ENCODE measurements at regions not wholly inside any gene's neighbourhood (a gene's known extent, or its start where the extent isn't known, plus 50 kb on each side); places are given as distances from the start of the nearest gene placed in this dataset.

DNA sequence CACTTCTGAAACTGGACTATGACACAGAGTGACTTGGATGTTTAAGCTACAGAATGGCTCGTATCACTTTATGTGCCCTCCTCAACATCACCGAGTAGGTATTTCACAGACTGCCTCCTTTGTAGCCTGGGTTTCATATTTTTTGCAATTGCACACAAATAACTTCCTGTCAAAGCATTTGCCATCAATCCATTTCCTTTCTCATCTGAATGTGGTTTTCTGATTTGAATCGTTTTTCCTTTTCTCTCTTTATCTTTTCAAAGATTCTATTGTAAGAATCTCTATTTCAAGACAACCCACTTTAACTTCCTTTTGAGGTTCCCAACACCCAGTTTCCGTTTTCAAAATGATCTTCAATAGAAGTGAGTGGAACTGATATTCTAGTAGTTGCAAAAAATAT, 563.8 kb upstream of the ARRDC3 start:
- H3K9me3 ChIP-seq (replicated peaks; ENCODE audit: control insufficient read depth, insufficient read depth, low read length), result no peaks in the 10 kb centered on the region
- no peaks in the 10 kb centered on the region for H3K9me1 ChIP-seq (replicated peaks; ENCODE audit: control insufficient read depth, extremely low read depth, insufficient read depth, low read length)
- POLR2A ChIA-PET, result no interaction called here
- intact Hi-C loops (cut with micrococcal nuclease), result no loop called here
- H3K4me1 ChIP-seq (ENCODE audit: control insufficient read depth, extremely low read depth, insufficient read depth, low read length), result no peaks in the 10 kb centered on the region
- H3K9ac ChIP-seq (replicated peaks; ENCODE audit: extremely low read depth, insufficient read depth, low read length), result no peak overlapping the region
- CTCF ChIA-PET, result interaction anchor here (0.9 to 1.1 kb wide), 2 partner anchors 10 to 17 kb away, joined by 3 to 4 read pairs; no protein-coding TSS in a partner anchor
- no peaks in the 10 kb centered on the region for H3K27me3 ChIP-seq (ENCODE audit: control insufficient read depth in 2 of 2, insufficient read depth in 2 of 2, low read length in 2 of 2)
- no peak for TF ChIP-seq FOS (IDR thresholded peaks at IDR 0.05; ENCODE audit: borderline replicate concordance, insufficient read depth, low read length)
- TF ChIP-seq EZH2 (IDR thresholded peaks at IDR 0.05; ENCODE audit: borderline replicate concordance, low read depth, low read length, severe bottlenecking), result no peak
- TF ChIP-seq JUN (IDR thresholded peaks at IDR 0.05; ENCODE audit: borderline replicate concordance, insufficient read depth, insufficient read length, low read depth), result no peak
- no peak for TF ChIP-seq MYC (IDR thresholded peaks at IDR 0.05; ENCODE audit: low read depth, low read length)
- TF ChIP-seq, protein P1, sequence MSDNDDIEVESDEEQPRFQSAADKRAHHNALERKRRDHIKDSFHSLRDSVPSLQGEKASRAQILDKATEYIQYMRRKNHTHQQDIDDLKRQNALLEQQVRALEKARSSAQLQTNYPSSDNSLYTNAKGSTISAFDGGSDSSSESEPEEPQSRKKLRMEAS (IDR thresholded peaks at IDR 0.05; ENCODE audit: insufficient read depth, insufficient read length), result no peak
- TF ChIP-seq POLR2A (IDR thresholded peaks at IDR 0.05; ENCODE audit: low read depth, low read length), result no peak
- no peak for TF ChIP-seq POLR2AphosphoS5 (IDR thresholded peaks at IDR 0.05; ENCODE audit: insufficient read depth, low read depth, low read length)
- TF ChIP-seq GATA2 (IDR thresholded peaks at IDR 0.05; ENCODE audit: insufficient read depth, insufficient read length, low read depth, low read length), result no peak
- TF ChIP-seq, protein P2, sequence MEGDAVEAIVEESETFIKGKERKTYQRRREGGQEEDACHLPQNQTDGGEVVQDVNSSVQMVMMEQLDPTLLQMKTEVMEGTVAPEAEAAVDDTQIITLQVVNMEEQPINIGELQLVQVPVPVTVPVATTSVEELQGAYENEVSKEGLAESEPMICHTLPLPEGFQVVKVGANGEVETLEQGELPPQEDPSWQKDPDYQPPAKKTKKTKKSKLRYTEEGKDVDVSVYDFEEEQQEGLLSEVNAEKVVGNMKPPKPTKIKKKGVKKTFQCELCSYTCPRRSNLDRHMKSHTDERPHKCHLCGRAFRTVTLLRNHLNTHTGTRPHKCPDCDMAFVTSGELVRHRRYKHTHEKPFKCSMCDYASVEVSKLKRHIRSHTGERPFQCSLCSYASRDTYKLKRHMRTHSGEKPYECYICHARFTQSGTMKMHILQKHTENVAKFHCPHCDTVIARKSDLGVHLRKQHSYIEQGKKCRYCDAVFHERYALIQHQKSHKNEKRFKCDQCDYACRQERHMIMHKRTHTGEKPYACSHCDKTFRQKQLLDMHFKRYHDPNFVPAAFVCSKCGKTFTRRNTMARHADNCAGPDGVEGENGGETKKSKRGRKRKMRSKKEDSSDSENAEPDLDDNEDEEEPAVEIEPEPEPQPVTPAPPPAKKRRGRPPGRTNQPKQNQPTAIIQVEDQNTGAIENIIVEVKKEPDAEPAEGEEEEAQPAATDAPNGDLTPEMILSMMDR (IDR thresholded peaks at IDR 0.05; ENCODE audit: extremely low read depth in 1 of 2, insufficient read depth in 1 of 2, low read depth in 1 of 2, low read length in 2 of 2), result no peak
- no peak for FAIRE-seq
- no peak overlapping the region for H3K4me2 ChIP-seq (ENCODE audit: insufficient read depth, low read length)
- dilution Hi-C loops (cut with MboI; ENCODE audit: extremely low pct_ligation_motif_present, low sequenced_read_pairs), result no loop called here
- H3K27ac ChIP-seq (ENCODE audit: insufficient read depth, low read depth, low read length), result no peak overlapping the region
- H2AFZ ChIP-seq (ENCODE audit: low read depth, low read length), result no peak overlapping the region
- no peak for DNase-seq (ENCODE audit: low read depth, low spot score)
- H3K4me3 ChIP-seq (replicated peaks in 1 of 3; ENCODE audit: insufficient read depth in 1 of 3, low read depth in 1 of 3, low read length in 3 of 3), result no peak overlapping the region
- no peaks in the 10 kb centered on the region for H3K79me2 ChIP-seq (ENCODE audit: control insufficient read depth, insufficient read depth, low read length)
- H3K36me3 ChIP-seq (ENCODE audit: control insufficient read depth in 2 of 2, extremely low read depth in 1 of 2, insufficient read depth in 2 of 2, low read length in 2 of 2), result no peaks in the 10 kb centered on the region
- no TSS peak for BruUV-seq (replicated peaks)
- H4K20me1 ChIP-seq (replicated peaks; ENCODE audit: control insufficient read depth, extremely low read depth, insufficient read depth, low read length), result no peaks in the 10 kb centered on the region

All from endothelial cell of umbilical vein (primary cell).